Chondrocyte (in vitro differentiated cells): ENCODE measurements at regions not wholly inside any gene's neighbourhood (a gene's known extent, or its start where the extent isn't known, plus 50 kb on each side); places are given as distances from the start of the nearest gene placed in this dataset.

Experiments
- DNase-seq: peaks from one replicate; pipeline ENCODE4 v3.0.0; 2021; ENCODE audit warnings: mixed read lengths, low spot score
- H3K27ac Mint-ChIP-seq: one replicate; pipeline ENCODE4 v1.8.0; 2021; ENCODE audit warnings: mild to moderate bottlenecking, moderate library complexity, mixed read lengths; ENCODE audit not compliant: unreplicated experiment
- H3K27me3 Mint-ChIP-seq: 2 replicates; pipeline ENCODE4 v1.8.0; 2021; ENCODE audit warnings: low read depth, mixed read lengths
- H3K36me3 Mint-ChIP-seq: 2 replicates; pipeline ENCODE4 v1.8.0; 2021; ENCODE audit warnings: low read depth, mixed read lengths
- H3K4me1 Mint-ChIP-seq: 2 replicates; pipeline ENCODE4 v1.8.0; 2021; ENCODE audit warnings: low read depth, mild to moderate bottlenecking, mixed read lengths
- H3K4me3 Mint-ChIP-seq: one replicate; pipeline ENCODE4 v1.8.0; 2021; ENCODE audit warnings: mild to moderate bottlenecking, moderate library complexity, mixed read lengths; ENCODE audit not compliant: unreplicated experiment
- H3K9me3 Mint-ChIP-seq: 2 replicates; pipeline ENCODE4 v1.8.0; 2021; ENCODE audit warnings: low read depth, mixed read lengths
- CTCF ChIP-seq: fragments of 200-600 bp; sonication (generic); IDR thresholded peaks from 2 replicates; pipeline ENCODE4 v1.5.0; 2021; ENCODE audit warnings: antibody characterized with exemption, mild to moderate bottlenecking, moderate library complexity

- Mint-ChIP-seq H3K9me3 (no peaks in the 10 kb centered on the region), H3K27ac (no peak overlapping the region), H3K27me3 (no peaks in the 10 kb centered on the region), H3K4me1 (no peaks in the 10 kb centered on the region), H3K36me3 (no peaks in the 10 kb centered on the region), H3K4me3 (no peak overlapping the region)
- DNase-seq: no peak
- TF ChIP-seq CTCF: no peak
Observed at GRCh38 chr14:54267172-54267571, 129.6 kb upstream of the CDKN3 start.

GRCh38 chr14:54275997-54276725 lies 120.6 kb upstream of the CDKN3 start:
- H3K27me3 Mint-ChIP-seq: no peaks in the 10 kb centered on the region
- no peak overlapping the region for H3K4me3 Mint-ChIP-seq
- H3K36me3 Mint-ChIP-seq: no peaks in the 10 kb centered on the region
- H3K4me1 Mint-ChIP-seq: no peaks in the 10 kb centered on the region
- TF ChIP-seq CTCF: no peak
- no peak overlapping the region for H3K27ac Mint-ChIP-seq
- peaks cover 5% of the 10 kb centered on the region for H3K9me3 Mint-ChIP-seq
- DNase-seq: no peak

- Mint-ChIP-seq H3K27me3 (no peaks in the 10 kb centered on the region), H3K27ac (no peak overlapping the region), H3K4me1 (no peaks in the 10 kb centered on the region), H3K36me3 (no peaks in the 10 kb centered on the region), H3K4me3 (no peak overlapping the region), H3K9me3 (peaks cover 5% of the 10 kb centered on the region)
- DNase-seq: no peak
- no peak for TF ChIP-seq CTCF
Observed at GRCh38 chr14:54278087-54278486, 118.7 kb upstream of the CDKN3 start.

- Mint-ChIP-seq H3K4me3 (no peak overlapping the region), H3K36me3 (no peaks in the 10 kb centered on the region)
Observed at GRCh38 chr14:54278665-54279295, 118.0 kb upstream of the CDKN3 start.

GRCh38 chr14:54282849-54283248 lies 114.0 kb upstream of the CDKN3 start:
- H3K9me3 Mint-ChIP-seq: peaks cover 2% of the 10 kb centered on the region
- H3K27me3 Mint-ChIP-seq: no peaks in the 10 kb centered on the region
- no peak for DNase-seq
- H3K4me3 Mint-ChIP-seq: no peak overlapping the region
- no peak overlapping the region for H3K27ac Mint-ChIP-seq
- no peaks in the 10 kb centered on the region for H3K36me3 Mint-ChIP-seq
- peaks cover 4% of the 10 kb centered on the region for H3K4me1 Mint-ChIP-seq
- no peak for TF ChIP-seq CTCF

More at GRCh38 chr14:54278665-54279295, 118.0 kb upstream of the CDKN3 start:
- H3K27ac Mint-ChIP-seq: no peak overlapping the region
- no peak for DNase-seq
- H3K9me3 Mint-ChIP-seq: peaks cover 5% of the 10 kb centered on the region
- no peaks in the 10 kb centered on the region for H3K4me1 Mint-ChIP-seq
- no peak for TF ChIP-seq CTCF
- H3K27me3 Mint-ChIP-seq: no peaks in the 10 kb centered on the region
